Stomach (tissue), 8 donors: ENCODE measurements at regions not wholly inside any gene's neighbourhood (a gene's known extent, or its start where the extent isn't known, plus 50 kb on each side); places are given as distances from the start of the nearest gene placed in this dataset.
A peak's percentile ranks its signal among the peaks of the same experiment; 100 is the strongest.
"Not testable (repeated sequence)": the region's sequence is repeated elsewhere in the genome, so short reads cannot be mapped to it uniquely, and the experiment has no call there.

ENCODE experiments used
- DNase-seq, 2 donors: peaks; one replicate each; pipeline versions ENCODE4 v3.0.0 to v3.0.0-alpha.2; 2013 to 2019
- H3K27ac ChIP-seq, 5 donors: fragments of 200-600 bp in 4 of 5; sonication (generic) in 4 of 5; one replicate each; pipeline ENCODE4 v1.5.1; 2013 to 2019; ENCODE audit warnings: mild to moderate bottlenecking in 1 of 5, moderate library complexity in 1 of 5
- H3K27me3 ChIP-seq, 3 donors: fragments of 200-600 bp; sonication (generic); one replicate each; pipeline ENCODE4 v1.5.1; 2017 to 2019; ENCODE audit warnings: mixed run types in 1 of 3
- H3K36me3 ChIP-seq, 4 donors: fragments of 200-600 bp; sonication (generic); 1 replicate in 3 of 4; 2 replicates in 1 of 4; pipeline ENCODE4 v1.5.1; 2016 to 2019
- H3K4me1 ChIP-seq, 4 donors: fragments of 200-600 bp; sonication (generic); one replicate each; pipeline ENCODE4 v1.5.1; 2016 to 2019
- H3K4me3 ChIP-seq, 4 donors: fragments of 200-600 bp; sonication (generic) in 3 of 4; one replicate each; pipeline ENCODE4 v1.5.1; 2016 to 2019; ENCODE audit warnings: mild to moderate bottlenecking in 1 of 4
- H3K9me3 ChIP-seq, 4 donors: fragments of 200-600 bp; sonication (generic); one replicate each; pipeline ENCODE4 v1.5.1; 2016 to 2019
- CTCF ChIP-seq, 7 experiments: fragments of 450-650 bp in 4 of 7; fragments of 200-600 bp in 3 of 7; sonication (generic) in 3 of 7; IDR thresholded peaks; one replicate each; pipeline ENCODE4 v1.5.1; 2016 to 2019; ENCODE audit warnings: antibody characterized with exemption in 7 of 7, control low read depth in 2 of 7, mild to moderate bottlenecking in 1 of 7
- EP300 ChIP-seq: sonication (generic); formaldehyde crosslinking; IDR thresholded peaks from one replicate; pipeline ENCODE4 v1.6.1; 2017; ENCODE audit warnings: antibody characterized with exemption
- POLR2A ChIP-seq, 4 donors: fragments of 450-650 bp; IDR thresholded peaks; one replicate each; pipeline ENCODE4 v1.6.1; 2016; ENCODE audit warnings: antibody characterized with exemption in 4 of 4, control low read depth in 2 of 4, mild to moderate bottlenecking in 1 of 4, moderate library complexity in 1 of 4
- POLR2AphosphoS5 ChIP-seq, 3 donors: sonication (generic); formaldehyde crosslinking; IDR thresholded peaks; one replicate each; pipeline ENCODE4 v1.6.1; 2016; ENCODE audit warnings: antibody characterized with exemption in 3 of 3
- WGBS, 5 donors: extraction: QIAGEN DNeasy Blood & Tissue Kit in 3 of 5; methylation state at CpG; one replicate each; pipeline versions ENCODE4 v1.1.5 to v1.1.7; 2013 to 2018; 5-methylcytosine and 5-hydroxymethylcytosine counted together
- intact Hi-C: fragments of 100-400 bp; cut with DNase I; formaldehyde crosslinking; loops from one replicate; pipeline ENCODE4 v1.15.1; 2023; ENCODE audit warnings: low total_unique reads
- donor health status: healthy with polysubstance abuse.
- donor health status: Bipolar disorder and iron deficiency.
- donor health status: healthy.

DNA sequence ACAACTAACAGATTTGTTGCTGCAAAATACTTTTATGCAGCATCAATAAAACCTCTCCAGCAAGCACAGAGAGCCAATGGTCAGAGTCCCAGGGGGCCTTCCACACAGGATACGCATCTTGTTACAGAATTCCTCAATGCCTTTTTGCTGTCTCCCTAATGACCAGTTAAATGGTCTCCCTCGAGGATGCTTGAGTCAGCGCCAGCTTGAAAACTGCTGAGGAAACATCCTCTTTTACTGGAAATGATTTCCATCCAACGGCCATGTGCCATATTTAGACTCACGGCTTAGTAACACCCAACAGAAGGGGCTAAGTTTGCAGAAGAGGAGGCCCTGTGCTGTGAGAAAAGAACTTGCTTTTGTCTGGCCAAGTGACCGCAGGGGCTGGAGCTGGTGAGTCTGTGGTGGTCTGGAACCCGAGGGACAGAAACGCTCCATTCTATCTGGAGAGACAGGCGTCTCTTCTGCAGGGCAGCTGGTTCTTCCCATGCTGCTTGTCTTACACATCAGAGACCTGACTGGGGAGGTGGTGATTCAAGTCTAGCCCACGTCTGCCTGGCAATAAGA, 496.4 kb downstream of the SETD4 start:
- Histone ChIP-seq H3K9me3 (no peaks in the 10 kb centered on the region), H3K36me3 (no peaks in the 10 kb centered on the region), H3K4me1 (peaks cover 0 to 9% (median 4%) of the 10 kb centered on the region in 4 donors), H3K27me3 (no peaks in the 10 kb centered on the region), H3K27ac (peak overlapping the region in 1 of 5 donors; percentile 60), H3K4me3 (no peak overlapping the region)
- TF ChIP-seq EP300 = no peak
- TF ChIP-seq POLR2AphosphoS5 (IDR thresholded peaks at IDR 0.05) = peak in 1 of 3 donors; percentile 38
- peak in 1 of 2 donors; percentile 71 for DNase-seq
- intact Hi-C loops = no loop called here
- WGBS, 5 donors = 57 to 69% (median 65%) methylated on average over 10 of the region's 10 CpGs

DNA sequence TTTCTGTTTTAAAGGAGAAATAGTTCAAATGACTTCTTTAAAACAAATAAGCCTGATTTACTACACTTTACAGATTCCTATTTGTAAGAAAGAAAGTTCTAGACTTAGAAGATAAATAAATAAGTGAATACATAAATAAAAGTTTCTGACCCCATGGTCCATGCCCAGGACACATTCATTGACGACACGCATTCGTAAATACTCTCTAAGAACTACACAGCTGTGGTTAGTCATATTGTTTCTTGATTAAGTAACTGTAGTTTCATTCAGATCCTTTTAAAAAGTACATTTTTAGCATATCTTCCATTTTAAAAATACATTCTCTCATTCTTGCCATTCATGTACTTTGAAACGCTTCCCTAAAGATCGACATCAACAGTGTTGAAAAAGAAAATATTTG, 497.4 kb downstream of the SETD4 start:
- Histone ChIP-seq H3K4me3 (no peak overlapping the region), H3K27me3 (no peaks in the 10 kb centered on the region), H3K27ac (no peak overlapping the region), H3K4me1 (peaks cover 0 to 9% (median 4%) of the 10 kb centered on the region in 4 donors), H3K36me3 (no peaks in the 10 kb centered on the region), H3K9me3 (no peaks in the 10 kb centered on the region)
- DNase-seq = no peak
- TF ChIP-seq POLR2A (IDR thresholded peaks at IDR 0.05) = no peak
- no peak for TF ChIP-seq CTCF (IDR thresholded peaks at IDR 0.05)
- TF ChIP-seq EP300 = no peak
- TF ChIP-seq POLR2AphosphoS5 (IDR thresholded peaks at IDR 0.05) = no peak
- intact Hi-C loops = no loop called here
- 66 to 90% (median 86%) methylated on average over 5 of the region's 5 CpGs for WGBS, 5 donors

DNA sequence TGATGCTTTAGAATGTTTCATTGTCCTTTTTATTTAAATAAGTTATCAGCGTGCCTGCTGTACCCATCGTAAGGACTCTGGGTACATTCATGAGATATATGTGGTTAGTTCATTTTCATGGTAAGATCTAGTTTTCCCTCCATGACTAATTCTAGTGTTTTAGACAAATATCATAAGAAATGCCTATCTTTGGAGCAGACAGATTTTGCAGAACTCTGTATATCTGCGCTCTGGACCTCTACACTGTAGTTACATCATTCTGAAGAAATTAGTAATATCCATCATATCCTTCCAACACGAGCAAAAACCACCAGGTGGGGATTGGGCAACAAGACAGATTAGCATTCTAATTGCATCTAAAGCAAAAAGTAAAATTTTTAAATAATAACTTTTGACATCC, 499.2 kb downstream of the SETD4 start:
- Histone ChIP-seq H3K27me3 (no peaks in the 10 kb centered on the region), H3K27ac (no peak overlapping the region), H3K9me3 (no peaks in the 10 kb centered on the region), H3K36me3 (no peaks in the 10 kb centered on the region), H3K4me1 (peaks cover 0 to 9% (median 4%) of the 10 kb centered on the region in 4 donors), H3K4me3 (no peak overlapping the region)
- no peak for DNase-seq
- 67 to 84% (median 80%) methylated on average over 4 of the region's 4 CpGs for WGBS, 5 donors
- no peak for TF ChIP-seq POLR2A (IDR thresholded peaks at IDR 0.05)
- TF ChIP-seq POLR2AphosphoS5 (IDR thresholded peaks at IDR 0.05) = no peak
- no peak for TF ChIP-seq EP300
- intact Hi-C loops = no loop called here

GRCh38 chr21:35559829-35560225, 500.5 kb downstream of the SETD4 start:
- TF ChIP-seq POLR2AphosphoS5 (IDR thresholded peaks at IDR 0.05) (no peak), EP300 (no peak), POLR2A (IDR thresholded peaks at IDR 0.05) (no peak)
- intact Hi-C loops = no loop called here
- no peak overlapping the region for H3K4me3 ChIP-seq
- no peaks in the 10 kb centered on the region for H3K36me3 ChIP-seq
- no peak overlapping the region for H3K27ac ChIP-seq
- 58 to 77% (median 74%) methylated on average over 2 of the region's 2 CpGs for WGBS, 5 donors
- peaks cover 0 to 8% (median 4%) of the 10 kb centered on the region in 4 donors for H3K4me1 ChIP-seq
- no peaks in the 10 kb centered on the region for H3K9me3 ChIP-seq
- peaks cover 0 to 3% (median 0%) of the 10 kb centered on the region in 3 donors for H3K27me3 ChIP-seq
- DNase-seq = no peak

GRCh38 chr21:35559128-35559828, 501.0 kb downstream of the SETD4 start:
- intact Hi-C loops = no loop called here
- H3K27me3 ChIP-seq = peaks cover 0 to 3% (median 0%) of the 10 kb centered on the region in 3 donors
- H3K36me3 ChIP-seq = no peaks in the 10 kb centered on the region
- no peaks in the 10 kb centered on the region for H3K9me3 ChIP-seq
- no peak overlapping the region for H3K4me3 ChIP-seq
- no peak overlapping the region for H3K27ac ChIP-seq
- WGBS, 5 donors = 75 to 88% (median 84%) methylated on average over 9 of the region's 9 CpGs
- no peak for DNase-seq
- peaks cover 0 to 5% (median 3%) of the 10 kb centered on the region in 4 donors for H3K4me1 ChIP-seq
- TF ChIP-seq POLR2AphosphoS5 (IDR thresholded peaks at IDR 0.05) (no peak), EP300 (no peak), CTCF (IDR thresholded peaks at IDR 0.05) (no peak), POLR2A (IDR thresholded peaks at IDR 0.05) (no peak)

- Histone ChIP-seq H3K36me3 (no peaks in the 10 kb centered on the region), H3K4me1 (no peaks in the 10 kb centered on the region), H3K4me3 (no peak overlapping the region), H3K9me3 (no peaks in the 10 kb centered on the region), H3K27me3 (peaks cover 0 to 3% (median 0%) of the 10 kb centered on the region in 3 donors), H3K27ac (no peak overlapping the region)
- DNase-seq = no peak
- no peak for TF ChIP-seq POLR2AphosphoS5 (IDR thresholded peaks at IDR 0.05)
- TF ChIP-seq CTCF (IDR thresholded peaks at IDR 0.05) = no peak
- TF ChIP-seq EP300 = no peak
- TF ChIP-seq POLR2A (IDR thresholded peaks at IDR 0.05) = no peak
- WGBS, 5 donors = 39 to 68% (median 59%) methylated on average over 2 of the region's 2 CpGs
- intact Hi-C loops = no loop called here
These were observed 503.8 kb downstream of the SETD4 start for GRCh38 chr21:35556536-35556935.

DNA sequence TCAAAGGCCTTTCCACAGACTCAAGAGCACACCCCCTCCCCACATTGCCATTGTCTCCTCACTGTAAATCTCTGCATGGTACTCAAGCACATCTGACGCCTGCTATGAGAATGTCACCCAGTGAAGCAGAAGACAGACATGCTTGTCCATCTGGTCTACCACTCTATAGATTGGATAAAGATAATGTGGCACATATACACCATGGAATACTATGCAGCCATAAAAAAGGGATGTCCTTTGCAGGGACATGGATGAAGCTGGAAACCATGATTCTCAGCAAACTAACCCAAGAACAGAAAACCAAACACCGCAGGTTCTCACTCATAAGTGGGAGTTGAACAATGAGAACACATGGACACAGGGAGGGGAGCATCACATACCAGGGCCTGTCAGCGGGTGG, 503.4 kb upstream of the RUNX1 start:
- intact Hi-C loops, H3K9me3 ChIP-seq, H3K4me3 ChIP-seq, H3K4me1 ChIP-seq, DNase-seq, H3K27me3 ChIP-seq, H3K36me3 ChIP-seq, H3K27ac ChIP-seq: not testable (repeated sequence)
- 90 to 97% (median 96%) methylated on average over 3 of the region's 3 CpGs for WGBS, 5 donors
